CD14-positive monocyte (primary cell): ENCODE measurements at regions not wholly inside any gene's neighbourhood (a gene's known extent, or its start where the extent isn't known, plus 50 kb on each side); places are given as distances from the start of the nearest gene placed in this dataset.

Source experiments
- DNase-seq, 3 donors: peaks; one replicate each; pipeline ENCODE4 v3.0.0-alpha.2; 2011 to 2022
- H2AFZ ChIP-seq: 2 replicates; pipeline ENCODE4 v1.6.0; 2012; ENCODE audit warnings: mild to moderate bottlenecking, low read depth, low read length, inconsistent platforms; ENCODE audit not compliant: insufficient read depth, poor library complexity, severe bottlenecking
- H3K27ac ChIP-seq, 2 donors: 1 replicate in 1 of 2; 2 replicates in 1 of 2; pipeline ENCODE4 v1.5.1; 2012 to 2013; ENCODE audit warnings: low read length in 2 of 2, control low read depth in 1 of 2, inconsistent platforms in 1 of 2, low read depth in 1 of 2, mild to moderate bottlenecking in 1 of 2
- H3K27me3 ChIP-seq, 2 donors: one replicate each; pipeline versions ENCODE4 v1.6.0 to v1.6.1; 2011 to 2013; ENCODE audit warnings: low read length in 2 of 2; ENCODE audit not compliant: control insufficient read depth in 2 of 2, insufficient read depth in 2 of 2
- H3K36me3 ChIP-seq, 2 donors: replicated peaks in 1 of 2; 1 replicate in 1 of 2; 2 replicates in 1 of 2; pipeline versions ENCODE4 v1.5.1 to v1.6.1; 2012 to 2013; ENCODE audit warnings: low read length in 2 of 2, control low read depth in 1 of 2, inconsistent platforms in 1 of 2, mild to moderate bottlenecking in 1 of 2; ENCODE audit not compliant: insufficient read depth in 2 of 2, control insufficient read depth in 1 of 2
- H3K4me1 ChIP-seq, 2 donors: 1 replicate in 1 of 2; 2 replicates in 1 of 2; pipeline versions ENCODE4 v1.5.1 to v1.6.1; 2012 to 2013; ENCODE audit warnings: low read length in 2 of 2, control low read depth in 1 of 2, inconsistent platforms in 1 of 2, mild to moderate bottlenecking in 1 of 2, moderate library complexity in 1 of 2; ENCODE audit not compliant: insufficient read depth in 2 of 2, control insufficient read depth in 1 of 2
- H3K4me2 ChIP-seq: replicated peaks from 2 replicates; pipeline ENCODE3; 2012; ENCODE audit warnings: low read length, moderate library complexity, mild to moderate bottlenecking; ENCODE audit not compliant: poor library complexity, severe bottlenecking; ENCODE audit errors: extremely low read depth
- H3K4me3 ChIP-seq, 3 experiments: fragments of 200-600 bp in 1 of 3; sonication (generic) in 1 of 3; replicated peaks in 1 of 3; 1 replicate in 2 of 3; 2 replicates in 1 of 3; pipeline ENCODE4 v1.5.1; 2011 to 2013; ENCODE audit warnings: low read length in 3 of 3, mild to moderate bottlenecking in 3 of 3, control low read depth in 2 of 3, low read depth in 2 of 3, inconsistent platforms in 1 of 3, moderate library complexity in 1 of 3
- H3K79me2 ChIP-seq: 2 replicates; pipeline ENCODE4 v1.6.0; 2012; ENCODE audit warnings: mild to moderate bottlenecking, control low read depth, inconsistent platforms, low read length, moderate library complexity; ENCODE audit not compliant: insufficient read depth
- H3K9ac ChIP-seq: 2 replicates; pipeline ENCODE4 v1.6.0; 2017; ENCODE audit warnings: low read length, mild to moderate bottlenecking; ENCODE audit not compliant: insufficient read depth, poor library complexity, severe bottlenecking
- H3K9me3 ChIP-seq, 2 donors: replicated peaks in 1 of 2; 1 replicate in 1 of 2; 2 replicates in 1 of 2; pipeline versions ENCODE4 v1.5.1 to v1.6.1; 2012 to 2013; ENCODE audit warnings: low read length in 2 of 2, control low read depth in 1 of 2; ENCODE audit not compliant: control insufficient read depth in 1 of 2, insufficient read depth in 1 of 2
- H4K20me1 ChIP-seq: 2 replicates; pipeline ENCODE4 v1.6.0; 2012; ENCODE audit warnings: mild to moderate bottlenecking, low read length, control low read depth, moderate library complexity; ENCODE audit not compliant: insufficient read depth
- H3K27ac Mint-ChIP-seq, 7 donors: one replicate each; pipeline ENCODE4 v1.8.0; 2020; ENCODE audit warnings: mild to moderate bottlenecking in 7 of 7, mixed read lengths in 7 of 7, moderate library complexity in 6 of 7, inconsistent platforms in 2 of 7
- H3K27me3 Mint-ChIP-seq, 3 donors: one replicate each; pipeline ENCODE4 v1.8.0; 2021 to 2022; ENCODE audit warnings: low read depth in 3 of 3, mild to moderate bottlenecking in 3 of 3, mixed read lengths in 3 of 3, moderate library complexity in 3 of 3, inconsistent platforms in 1 of 3
- H3K36me3 Mint-ChIP-seq, 2 donors: one replicate each; pipeline ENCODE4 v1.8.0; 2020; ENCODE audit warnings: mixed read lengths in 2 of 2, inconsistent platforms in 1 of 2, mild to moderate bottlenecking in 1 of 2
- H3K4me1 Mint-ChIP-seq: one replicate; pipeline ENCODE4 v1.8.0; 2020; ENCODE audit warnings: mild to moderate bottlenecking, mixed read lengths
- H3K4me3 Mint-ChIP-seq, 2 donors: one replicate each; pipeline ENCODE4 v1.8.0; 2020; ENCODE audit warnings: mild to moderate bottlenecking in 2 of 2, mixed read lengths in 2 of 2, moderate library complexity in 1 of 2
- H3K9me3 Mint-ChIP-seq, 7 donors: one replicate each; pipeline ENCODE4 v1.8.0; 2020 to 2022; ENCODE audit warnings: mixed read lengths in 7 of 7, mild to moderate bottlenecking in 6 of 7, moderate library complexity in 6 of 7, inconsistent platforms in 2 of 7
- WGBS: methylation state at CpG from one replicate; pipeline ENCODE4 v1.1.5; 2013; ENCODE audit warnings: missing lambda C conversion rate; ENCODE audit not compliant: insufficient coverage; 5-methylcytosine and 5-hydroxymethylcytosine counted together
- intact Hi-C, 2 donors: fragments of 100-400 bp; cut with micrococcal nuclease; formaldehyde crosslinking; loops; one replicate each; pipeline versions ENCODE4 v1.15.0 to v1.15.1; 2023
- TF ChIP-seq, protein P1 (sequence below): fragments of 200-600 bp; IDR thresholded peaks from one replicate; pipeline ENCODE4 v1.8.0; 2022; ENCODE audit warnings: antibody characterized with exemption, mild to moderate bottlenecking

DNA sequence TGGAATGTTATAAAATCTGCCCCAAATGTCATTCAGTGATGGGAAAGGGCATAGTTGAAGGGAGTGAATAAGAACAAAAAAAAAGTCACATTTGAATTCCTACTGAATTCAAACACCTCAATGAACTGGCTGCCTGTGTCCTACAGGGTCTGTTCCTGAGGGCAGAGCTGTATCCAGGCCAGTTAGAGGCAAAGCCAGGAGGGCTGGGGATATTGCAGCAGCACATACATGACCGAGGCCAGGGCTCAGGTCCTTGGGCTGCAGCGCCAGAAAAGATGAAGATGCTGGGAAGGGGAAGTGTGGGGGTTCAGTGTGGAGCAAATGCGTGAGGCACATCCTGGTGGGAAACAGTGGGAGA is 449.2 kb downstream of the SIPA1L2 start:
- WGBS = 90% methylated on average over 2 of the region's 3 CpGs
- Histone ChIP-seq H3K27me3 (no peaks in the 10 kb centered on the region), H3K27ac (no peak overlapping the region), H3K4me2 (no peak overlapping the region), H3K79me2 (no peaks in the 10 kb centered on the region), H3K9me3 (peaks cover 0 to 12% of the 10 kb centered on the region in 2 donors), H3K36me3 (no peaks in the 10 kb centered on the region), H2AFZ (no peak overlapping the region), H3K4me3 (no peak overlapping the region), H4K20me1 (no peaks in the 10 kb centered on the region), H3K9ac (no peak overlapping the region), H3K4me1 (no peaks in the 10 kb centered on the region)
- Mint-ChIP-seq H3K27ac (peak overlapping the region in 1 of 7 donors; percentile 40), H3K4me1 (no peaks in the 10 kb centered on the region), H3K4me3 (no peak overlapping the region), H3K27me3 (peaks cover 2 to 7% (median 6%) of the 10 kb centered on the region in 3 donors), H3K9me3 (peaks cover 0 to 12% (median 5%) of the 10 kb centered on the region in 7 donors), H3K36me3 (no peaks in the 10 kb centered on the region)
- intact Hi-C loops = no loop called here
- DNase-seq = no peak
- TF ChIP-seq, protein P1, sequence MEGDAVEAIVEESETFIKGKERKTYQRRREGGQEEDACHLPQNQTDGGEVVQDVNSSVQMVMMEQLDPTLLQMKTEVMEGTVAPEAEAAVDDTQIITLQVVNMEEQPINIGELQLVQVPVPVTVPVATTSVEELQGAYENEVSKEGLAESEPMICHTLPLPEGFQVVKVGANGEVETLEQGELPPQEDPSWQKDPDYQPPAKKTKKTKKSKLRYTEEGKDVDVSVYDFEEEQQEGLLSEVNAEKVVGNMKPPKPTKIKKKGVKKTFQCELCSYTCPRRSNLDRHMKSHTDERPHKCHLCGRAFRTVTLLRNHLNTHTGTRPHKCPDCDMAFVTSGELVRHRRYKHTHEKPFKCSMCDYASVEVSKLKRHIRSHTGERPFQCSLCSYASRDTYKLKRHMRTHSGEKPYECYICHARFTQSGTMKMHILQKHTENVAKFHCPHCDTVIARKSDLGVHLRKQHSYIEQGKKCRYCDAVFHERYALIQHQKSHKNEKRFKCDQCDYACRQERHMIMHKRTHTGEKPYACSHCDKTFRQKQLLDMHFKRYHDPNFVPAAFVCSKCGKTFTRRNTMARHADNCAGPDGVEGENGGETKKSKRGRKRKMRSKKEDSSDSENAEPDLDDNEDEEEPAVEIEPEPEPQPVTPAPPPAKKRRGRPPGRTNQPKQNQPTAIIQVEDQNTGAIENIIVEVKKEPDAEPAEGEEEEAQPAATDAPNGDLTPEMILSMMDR = no peak

DNA sequence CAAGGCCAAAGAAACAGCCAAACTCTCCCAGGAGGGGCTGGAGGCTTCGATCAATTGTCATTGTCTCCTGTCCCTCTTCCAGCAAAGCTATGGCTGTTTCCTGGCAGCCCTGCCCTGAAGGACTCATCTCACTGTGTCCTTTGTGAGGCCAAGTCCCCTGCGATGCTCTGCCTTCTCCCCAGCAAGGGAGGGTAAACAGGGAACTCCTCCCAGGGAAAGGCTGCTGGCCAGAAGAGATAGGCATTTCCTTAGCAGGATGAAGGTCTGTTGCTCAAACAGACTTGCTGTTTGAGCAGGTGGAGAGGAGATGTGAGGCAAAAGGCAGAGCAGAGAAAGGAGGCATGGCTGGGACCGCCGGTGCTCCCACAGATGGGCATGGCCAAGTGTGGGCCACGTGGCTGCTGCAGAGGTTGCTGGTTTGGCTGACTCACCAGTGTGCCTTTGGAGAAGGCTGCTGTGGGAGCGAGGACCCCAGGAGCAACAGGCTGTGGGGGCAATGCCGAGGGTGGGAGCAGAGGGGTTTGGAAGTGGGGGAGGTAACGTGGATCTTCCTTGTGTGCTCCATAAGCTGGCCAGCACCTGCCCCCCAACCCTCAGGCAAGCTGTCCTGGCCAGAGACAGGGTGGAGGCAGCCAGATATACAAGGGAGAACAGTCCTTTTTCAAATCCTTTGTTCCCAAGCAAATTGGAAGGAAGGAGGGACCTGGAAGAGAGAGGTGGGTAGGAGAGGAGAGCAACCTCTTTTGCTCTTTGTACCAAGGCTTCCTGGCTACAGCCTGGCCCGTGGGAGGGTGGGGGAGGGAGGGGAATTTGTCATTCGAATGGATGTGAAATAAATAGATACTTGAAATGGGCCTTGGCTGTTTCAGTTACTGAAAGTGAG is 449.8 kb downstream of the SIPA1L2 start:
- Histone ChIP-seq H3K4me2 (no peak overlapping the region), H3K4me3 (no peak overlapping the region), H3K27ac (no peak overlapping the region), H2AFZ (no peak overlapping the region), H3K79me2 (no peaks in the 10 kb centered on the region), H3K27me3 (no peaks in the 10 kb centered on the region), H3K36me3 (no peaks in the 10 kb centered on the region), H3K4me1 (no peaks in the 10 kb centered on the region), H3K9ac (no peak overlapping the region), H4K20me1 (no peaks in the 10 kb centered on the region), H3K9me3 (peaks cover 0 to 10% of the 10 kb centered on the region in 2 donors)
- Mint-ChIP-seq H3K36me3 (no peaks in the 10 kb centered on the region), H3K27ac (peak overlapping the region in 1 of 7 donors; percentile 40), H3K4me3 (no peak overlapping the region), H3K9me3 (peaks cover 0 to 10% (median 5%) of the 10 kb centered on the region in 7 donors), H3K27me3 (peaks cover 2 to 7% (median 6%) of the 10 kb centered on the region in 3 donors), H3K4me1 (no peaks in the 10 kb centered on the region)
- no peak for DNase-seq
- intact Hi-C loops = no loop called here
- WGBS = 79% methylated on average over 8 of the region's 10 CpGs
- TF ChIP-seq, protein P1 = no peak
